GM23338 (cell line): ENCODE measurements at regions not wholly inside any gene's neighbourhood (a gene's known extent, or its start where the extent isn't known, plus 50 kb on each side); places are given as distances from the start of the nearest gene placed in this dataset.

ENCODE experiments used
- ATAC-seq: fragments of 200-7000 bp; cut with Tn5 transposase; 3 replicates; pipeline ENCODE4 v1.9.1; 2020
- DNase-seq: peaks from one replicate; pipeline ENCODE4 v3.0.0-alpha.2; 2015; ENCODE audit warnings: low spot score
- H2AFZ ChIP-seq: fragments of 200-600 bp; sonication (generic); 2 replicates; pipeline ENCODE4 v1.8.0; 2016; ENCODE audit warnings: antibody characterized with exemption, mild to moderate bottlenecking, moderate library complexity
- H3F3A ChIP-seq: fragments of 200-600 bp; sonication (generic); replicated peaks from 2 replicates; pipeline ENCODE4 v1.8.0; 2017; ENCODE audit warnings: antibody characterized with exemption, mixed run types, low read depth
- H3K27ac ChIP-seq: fragments of 200-600 bp; sonication (generic); 2 replicates; pipeline ENCODE4 v1.6.1; 2016; ENCODE audit warnings: low read depth
- H3K27me3 ChIP-seq: fragments of 200-600 bp; sonication (generic); 2 replicates; pipeline ENCODE4 v1.8.0; 2016; ENCODE audit warnings: mild to moderate bottlenecking, mixed run types, moderate library complexity; ENCODE audit not compliant: insufficient read depth
- H3K36me3 ChIP-seq: fragments of 200-600 bp; sonication (generic); 2 replicates; pipeline ENCODE4 v1.8.0; 2016; ENCODE audit warnings: mild to moderate bottlenecking; ENCODE audit not compliant: insufficient read depth
- H3K4me1 ChIP-seq: fragments of 200-600 bp; sonication (generic); 2 replicates; pipeline ENCODE4 v1.8.0; 2016; ENCODE audit warnings: mild to moderate bottlenecking, moderate library complexity; ENCODE audit not compliant: insufficient read depth
- H3K4me2 ChIP-seq: fragments of 200-600 bp; sonication (generic); 2 replicates; pipeline ENCODE4 v1.7.1; 2017; ENCODE audit warnings: mixed run types
- H3K4me3 ChIP-seq: fragments of 200-600 bp; sonication (generic); 2 replicates; pipeline ENCODE4 v1.6.1; 2016; ENCODE audit warnings: mixed run types
- H3K79me2 ChIP-seq: fragments of 200-600 bp; sonication (generic); replicated peaks from 2 replicates; pipeline ENCODE4 v1.8.0; 2017; ENCODE audit warnings: mild to moderate bottlenecking; ENCODE audit not compliant: insufficient read depth
- H3K9me2 ChIP-seq: fragments of 200-600 bp; sonication (generic); 2 replicates; pipeline ENCODE4 v1.8.0; 2017; ENCODE audit not compliant: insufficient read depth
- H4K20me1 ChIP-seq: fragments of 200-600 bp; sonication (generic); replicated peaks from 2 replicates; pipeline ENCODE4 v1.8.0; 2017; ENCODE audit warnings: mild to moderate bottlenecking; ENCODE audit not compliant: insufficient read depth
- H3K27ac Mint-ChIP-seq: 2 replicates; pipeline ENCODE4 v1.8.0; 2020; ENCODE audit warnings: inconsistent platforms, mild to moderate bottlenecking, moderate library complexity, mixed read lengths
- H3K27me3 Mint-ChIP-seq: 3 replicates; pipeline ENCODE4 v1.8.0; 2022; ENCODE audit warnings: low read depth, mild to moderate bottlenecking, moderate library complexity, mixed read lengths, inconsistent platforms; ENCODE audit not compliant: insufficient read depth, poor library complexity
- H3K36me3 Mint-ChIP-seq: 3 replicates; pipeline ENCODE4 v1.8.0; 2021; ENCODE audit warnings: low read depth, mild to moderate bottlenecking, inconsistent platforms, moderate library complexity, mixed read lengths
- H3K4me1 Mint-ChIP-seq: 3 replicates; pipeline ENCODE4 v1.8.0; 2020; ENCODE audit warnings: mild to moderate bottlenecking, inconsistent platforms, mixed read lengths
- H3K4me3 Mint-ChIP-seq: 3 replicates; pipeline ENCODE4 v1.8.0; 2021; ENCODE audit warnings: moderate library complexity, mild to moderate bottlenecking, inconsistent platforms, mixed read lengths
- H3K9me3 Mint-ChIP-seq: 3 replicates; pipeline ENCODE4 v1.8.0; 2020; ENCODE audit warnings: moderate library complexity, mild to moderate bottlenecking, inconsistent platforms, mixed read lengths
- CREB1 ChIP-seq: fragments of 250-450 bp; sonication (Bioruptor Pico); IDR thresholded peaks from 2 replicates; pipeline ENCODE4 v1.5.0; 2020; ENCODE audit warnings: low read depth, mild to moderate bottlenecking, moderate library complexity
- ETS1 ChIP-seq: IDR thresholded peaks from 2 replicates; pipeline ENCODE4 v1.6.1; 2016; ENCODE audit warnings: antibody characterized with exemption
- EZH2 ChIP-seq: fragments of 200-600 bp; sonication (generic); IDR thresholded peaks from one replicate; pipeline ENCODE4 v1.8.0; 2017; ENCODE audit warnings: antibody characterized with exemption, mild to moderate bottlenecking, low read depth; ENCODE audit not compliant: unreplicated experiment
- EZH2phosphoT487 ChIP-seq: fragments of 200-600 bp; sonication (generic); IDR thresholded peaks from one replicate; pipeline ENCODE4 v1.8.1; 2018; ENCODE audit warnings: antibody characterized with exemption; ENCODE audit not compliant: unreplicated experiment
- JUNB ChIP-seq: IDR thresholded peaks from one replicate; pipeline ENCODE4 v1.6.1; 2016; ENCODE audit warnings: antibody characterized with exemption; ENCODE audit not compliant: unreplicated experiment
- NANOG ChIP-seq: IDR thresholded peaks from 2 replicates; pipeline ENCODE4 v1.6.1; 2016; ENCODE audit warnings: antibody characterized with exemption, borderline replicate concordance
- POLR2AphosphoS5 ChIP-seq: IDR thresholded peaks from 2 replicates; pipeline ENCODE4 v1.6.1; 2016; ENCODE audit warnings: antibody characterized with exemption, low read depth
- STAT1 ChIP-seq: IDR thresholded peaks from one replicate; pipeline ENCODE4 v1.6.1; 2016; ENCODE audit warnings: antibody characterized with exemption; ENCODE audit not compliant: unreplicated experiment
- ZNF114 ChIP-seq: fragments of 250-450 bp; sonication (Bioruptor Pico); IDR thresholded peaks from 2 replicates; pipeline ENCODE4 v1.5.0; 2020; ENCODE audit warnings: mild to moderate bottlenecking, moderate library complexity
- ZNF331 ChIP-seq: fragments of 250-450 bp; sonication (Bioruptor Pico); IDR thresholded peaks from 2 replicates; pipeline ENCODE4 v1.5.0; 2020; ENCODE audit warnings: low read depth, mild to moderate bottlenecking, moderate library complexity
- TF ChIP-seq, protein P1 (sequence below): fragments of 250-450 bp; sonication (Bioruptor Pico); IDR thresholded peaks from 2 replicates; pipeline ENCODE4 v1.5.0; 2020; ENCODE audit warnings: mild to moderate bottlenecking, moderate library complexity
- TF ChIP-seq, protein P2 (sequence below), 2 experiments: fragments of 200-600 bp in 1 of 2; sonication (generic) in 1 of 2; conservative IDR thresholded peaks; 2 replicates each; pipeline versions ENCODE4 v1.5.1 to v1.6.1; 2016 to 2017; ENCODE audit warnings: antibody characterized with exemption in 2 of 2, low read depth in 2 of 2, mild to moderate bottlenecking in 2 of 2, moderate library complexity in 1 of 2

GRCh38 chr1:199449221-199449620 lies 578.3 kb upstream of the NR5A2 start:
- H4K20me1 ChIP-seq = no peaks in the 10 kb centered on the region
- peaks cover 15% of the 10 kb centered on the region for H3K9me2 ChIP-seq
- no peaks in the 10 kb centered on the region; the same call in 1 of the 2 replicates for H3K4me1 ChIP-seq
- no peaks in the 10 kb centered on the region for H3K36me3 Mint-ChIP-seq
- H3K4me3 ChIP-seq = no peak overlapping the region
- no peak for TF ChIP-seq NANOG
- H3K27ac ChIP-seq = no peak overlapping the region
- H3K4me3 Mint-ChIP-seq = no peak overlapping the region
- H3K27me3 Mint-ChIP-seq = peaks cover 4% of the 10 kb centered on the region
- no peaks in the 10 kb centered on the region for H3F3A ChIP-seq
- peaks cover 10% of the 10 kb centered on the region for H3K4me1 Mint-ChIP-seq
- no peak overlapping the region for H2AFZ ChIP-seq
- H3K27me3 ChIP-seq = no peaks in the 10 kb centered on the region
- ATAC-seq (no peak), DNase-seq (no peak)
- no peak overlapping the region for H3K4me2 ChIP-seq
- peaks cover 2% of the 10 kb centered on the region; the same call in 1 of the 3 replicates for H3K9me3 Mint-ChIP-seq
- H3K36me3 ChIP-seq = no peaks in the 10 kb centered on the region
- H3K79me2 ChIP-seq = no peaks in the 10 kb centered on the region
- no peak overlapping the region for H3K27ac Mint-ChIP-seq

GRCh38 chr1:199449681-199450080 lies 577.8 kb upstream of the NR5A2 start:
- Histone ChIP-seq H3K4me2 (no peak overlapping the region), H3K36me3 (no peaks in the 10 kb centered on the region), H2AFZ (0 out of 2 replicates have a peak overlapping the region, but pooled peaks have one; percentile 38), H3K27ac (no peak overlapping the region), H3K9me2 (peaks cover 12% of the 10 kb centered on the region), H3K27me3 (no peaks in the 10 kb centered on the region), H4K20me1 (no peaks in the 10 kb centered on the region), H3F3A (no peaks in the 10 kb centered on the region), H3K4me3 (no peak overlapping the region), H3K4me1 (no peaks in the 10 kb centered on the region; the same call in 1 of the 2 replicates), H3K79me2 (no peaks in the 10 kb centered on the region)
- Mint-ChIP-seq H3K27ac (no peak overlapping the region), H3K9me3 (peaks cover 2% of the 10 kb centered on the region; the same call in 1 of the 3 replicates), H3K4me1 (peaks cover 10% of the 10 kb centered on the region), H3K4me3 (no peak overlapping the region), H3K27me3 (peaks cover 4% of the 10 kb centered on the region), H3K36me3 (no peaks in the 10 kb centered on the region)
- DNase-seq = no peak
- ATAC-seq = no peak
- TF ChIP-seq NANOG (no peak), JUNB (no peak), ZNF331 (no peak), EZH2phosphoT487 (no peak), EZH2 (no peak), ZNF114 (CRISPR knock-in tag) (no peak), ETS1 (no peak), POLR2AphosphoS5 (no peak), CREB1 (CRISPR knock-in tag) (no peak), STAT1 (no peak)
- TF ChIP-seq, protein P1, sequence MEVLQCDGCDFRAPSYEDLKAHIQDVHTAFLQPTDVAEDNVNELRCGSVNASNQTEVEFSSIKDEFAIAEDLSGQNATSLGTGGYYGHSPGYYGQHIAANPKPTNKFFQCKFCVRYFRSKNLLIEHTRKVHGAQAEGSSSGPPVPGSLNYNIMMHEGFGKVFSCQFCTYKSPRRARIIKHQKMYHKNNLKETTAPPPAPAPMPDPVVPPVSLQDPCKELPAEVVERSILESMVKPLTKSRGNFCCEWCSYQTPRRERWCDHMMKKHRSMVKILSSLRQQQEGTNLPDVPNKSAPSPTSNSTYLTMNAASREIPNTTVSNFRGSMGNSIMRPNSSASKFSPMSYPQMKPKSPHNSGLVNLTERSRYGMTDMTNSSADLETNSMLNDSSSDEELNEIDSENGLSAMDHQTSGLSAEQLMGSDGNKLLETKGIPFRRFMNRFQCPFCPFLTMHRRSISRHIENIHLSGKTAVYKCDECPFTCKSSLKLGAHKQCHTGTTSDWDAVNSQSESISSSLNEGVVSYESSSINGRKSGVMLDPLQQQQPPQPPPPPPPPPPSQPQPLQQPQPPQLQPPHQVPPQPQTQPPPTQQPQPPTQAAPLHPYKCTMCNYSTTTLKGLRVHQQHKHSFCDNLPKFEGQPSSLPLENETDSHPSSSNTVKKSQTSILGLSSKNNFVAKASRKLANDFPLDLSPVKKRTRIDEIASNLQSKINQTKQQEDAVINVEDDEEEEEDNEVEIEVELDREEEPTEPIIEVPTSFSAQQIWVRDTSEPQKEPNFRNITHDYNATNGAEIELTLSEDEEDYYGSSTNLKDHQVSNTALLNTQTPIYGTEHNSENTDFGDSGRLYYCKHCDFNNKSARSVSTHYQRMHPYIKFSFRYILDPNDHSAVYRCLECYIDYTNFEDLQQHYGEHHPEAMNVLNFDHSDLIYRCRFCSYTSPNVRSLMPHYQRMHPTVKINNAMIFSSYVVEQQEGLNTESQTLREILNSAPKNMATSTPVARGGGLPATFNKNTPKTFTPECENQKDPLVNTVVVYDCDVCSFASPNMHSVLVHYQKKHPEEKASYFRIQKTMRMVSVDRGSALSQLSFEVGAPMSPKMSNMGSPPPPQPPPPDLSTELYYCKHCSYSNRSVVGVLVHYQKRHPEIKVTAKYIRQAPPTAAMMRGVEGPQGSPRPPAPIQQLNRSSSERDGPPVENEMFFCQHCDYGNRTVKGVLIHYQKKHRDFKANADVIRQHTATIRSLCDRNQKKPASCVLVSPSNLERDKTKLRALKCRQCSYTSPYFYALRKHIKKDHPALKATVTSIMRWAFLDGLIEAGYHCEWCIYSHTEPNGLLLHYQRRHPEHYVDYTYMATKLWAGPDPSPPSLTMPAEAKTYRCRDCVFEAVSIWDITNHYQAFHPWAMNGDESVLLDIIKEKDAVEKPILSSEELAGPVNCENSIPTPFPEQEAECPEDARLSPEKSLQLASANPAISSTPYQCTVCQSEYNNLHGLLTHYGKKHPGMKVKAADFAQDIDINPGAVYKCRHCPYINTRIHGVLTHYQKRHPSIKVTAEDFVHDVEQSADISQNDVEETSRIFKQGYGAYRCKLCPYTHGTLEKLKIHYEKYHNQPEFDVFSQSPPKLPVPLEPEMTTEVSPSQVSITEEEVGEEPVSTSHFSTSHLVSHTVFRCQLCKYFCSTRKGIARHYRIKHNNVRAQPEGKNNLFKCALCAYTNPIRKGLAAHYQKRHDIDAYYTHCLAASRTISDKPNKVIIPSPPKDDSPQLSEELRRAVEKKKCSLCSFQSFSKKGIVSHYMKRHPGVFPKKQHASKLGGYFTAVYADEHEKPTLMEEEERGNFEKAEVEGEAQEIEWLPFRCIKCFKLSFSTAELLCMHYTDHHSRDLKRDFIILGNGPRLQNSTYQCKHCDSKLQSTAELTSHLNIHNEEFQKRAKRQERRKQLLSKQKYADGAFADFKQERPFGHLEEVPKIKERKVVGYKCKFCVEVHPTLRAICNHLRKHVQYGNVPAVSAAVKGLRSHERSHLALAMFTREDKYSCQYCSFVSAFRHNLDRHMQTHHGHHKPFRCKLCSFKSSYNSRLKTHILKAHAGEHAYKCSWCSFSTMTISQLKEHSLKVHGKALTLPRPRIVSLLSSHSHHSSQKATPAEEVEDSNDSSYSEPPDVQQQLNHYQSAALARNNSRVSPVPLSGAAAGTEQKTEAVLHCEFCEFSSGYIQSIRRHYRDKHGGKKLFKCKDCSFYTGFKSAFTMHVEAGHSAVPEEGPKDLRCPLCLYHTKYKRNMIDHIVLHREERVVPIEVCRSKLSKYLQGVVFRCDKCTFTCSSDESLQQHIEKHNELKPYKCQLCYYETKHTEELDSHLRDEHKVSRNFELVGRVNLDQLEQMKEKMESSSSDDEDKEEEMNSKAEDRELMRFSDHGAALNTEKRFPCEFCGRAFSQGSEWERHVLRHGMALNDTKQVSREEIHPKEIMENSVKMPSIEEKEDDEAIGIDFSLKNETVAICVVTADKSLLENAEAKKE (CRISPR knock-in tag) = no peak
- TF ChIP-seq, protein P2, sequence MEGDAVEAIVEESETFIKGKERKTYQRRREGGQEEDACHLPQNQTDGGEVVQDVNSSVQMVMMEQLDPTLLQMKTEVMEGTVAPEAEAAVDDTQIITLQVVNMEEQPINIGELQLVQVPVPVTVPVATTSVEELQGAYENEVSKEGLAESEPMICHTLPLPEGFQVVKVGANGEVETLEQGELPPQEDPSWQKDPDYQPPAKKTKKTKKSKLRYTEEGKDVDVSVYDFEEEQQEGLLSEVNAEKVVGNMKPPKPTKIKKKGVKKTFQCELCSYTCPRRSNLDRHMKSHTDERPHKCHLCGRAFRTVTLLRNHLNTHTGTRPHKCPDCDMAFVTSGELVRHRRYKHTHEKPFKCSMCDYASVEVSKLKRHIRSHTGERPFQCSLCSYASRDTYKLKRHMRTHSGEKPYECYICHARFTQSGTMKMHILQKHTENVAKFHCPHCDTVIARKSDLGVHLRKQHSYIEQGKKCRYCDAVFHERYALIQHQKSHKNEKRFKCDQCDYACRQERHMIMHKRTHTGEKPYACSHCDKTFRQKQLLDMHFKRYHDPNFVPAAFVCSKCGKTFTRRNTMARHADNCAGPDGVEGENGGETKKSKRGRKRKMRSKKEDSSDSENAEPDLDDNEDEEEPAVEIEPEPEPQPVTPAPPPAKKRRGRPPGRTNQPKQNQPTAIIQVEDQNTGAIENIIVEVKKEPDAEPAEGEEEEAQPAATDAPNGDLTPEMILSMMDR (conservative IDR thresholded peaks at IDR 0.05; ENCODE audit: low read depth in 2 of 2) = no peak
